Bronchial epithelial cell (primary cell): ENCODE measurements at regions not wholly inside any gene's neighbourhood (a gene's known extent, or its start where the extent isn't known, plus 50 kb on each side); places are given as distances from the start of the nearest gene placed in this dataset.
A peak's percentile ranks its signal among the peaks of the same experiment; 100 is the strongest.

Source experiments
- DNase-seq: peaks from one replicate; pipeline ENCODE4 v3.0.0-alpha.2; 2010; ENCODE audit warnings: low read depth
- FAIRE-seq: peaks from 2 replicates; lab custom pipeline; 2011; peaks lifted over from hg19 to GRCh38; lab: Jason Lieb, UNC
- H3K27me3 ChIP-seq: 2 replicates; pipeline ENCODE4 v1.5.1; 2011; ENCODE audit warnings: low read length; ENCODE audit not compliant: control insufficient read depth, insufficient read depth
- H3K36me3 ChIP-seq: 2 replicates; pipeline ENCODE4 v1.5.1; 2011; ENCODE audit warnings: low read length; ENCODE audit not compliant: control insufficient read depth, insufficient read depth
- H3K4me3 ChIP-seq: 2 replicates; pipeline ENCODE4 v1.5.1; 2011; ENCODE audit warnings: mild to moderate bottlenecking, low read depth, low read length, control low read depth
- TF ChIP-seq, protein P1 (sequence below): IDR thresholded peaks from 2 replicates; pipeline ENCODE4 v1.5.1; 2011; ENCODE audit warnings: mild to moderate bottlenecking, moderate library complexity, low read length, control low read depth, inconsistent platforms; ENCODE audit not compliant: insufficient read depth, severe bottlenecking

DNA sequence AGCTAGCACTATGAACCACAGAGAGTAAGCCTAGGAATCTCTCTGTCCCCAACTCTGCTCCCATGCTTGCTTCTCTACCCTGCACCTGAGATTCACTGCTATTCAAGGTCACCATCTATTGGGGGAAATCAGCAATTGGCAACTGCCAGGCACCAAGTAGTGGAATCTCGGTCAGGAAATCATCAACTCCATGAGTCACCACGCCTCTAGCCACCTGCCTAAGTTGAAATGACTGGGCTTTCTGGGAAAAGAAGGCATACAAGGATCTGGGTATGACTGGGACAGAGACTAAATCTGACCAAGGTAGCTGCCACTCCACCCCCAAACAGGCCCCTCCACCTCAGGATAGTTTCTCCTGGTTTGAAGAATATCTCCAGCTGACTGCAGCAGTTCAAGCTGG, 464.1 kb upstream of the CBLB start:
- DNase-seq, result peak; percentile 55
- Histone ChIP-seq H3K4me3 (no peak overlapping the region), H3K27me3 (no peaks in the 10 kb centered on the region), H3K36me3 (no peaks in the 10 kb centered on the region)
- FAIRE-seq, result no peak
- TF ChIP-seq, protein P1, sequence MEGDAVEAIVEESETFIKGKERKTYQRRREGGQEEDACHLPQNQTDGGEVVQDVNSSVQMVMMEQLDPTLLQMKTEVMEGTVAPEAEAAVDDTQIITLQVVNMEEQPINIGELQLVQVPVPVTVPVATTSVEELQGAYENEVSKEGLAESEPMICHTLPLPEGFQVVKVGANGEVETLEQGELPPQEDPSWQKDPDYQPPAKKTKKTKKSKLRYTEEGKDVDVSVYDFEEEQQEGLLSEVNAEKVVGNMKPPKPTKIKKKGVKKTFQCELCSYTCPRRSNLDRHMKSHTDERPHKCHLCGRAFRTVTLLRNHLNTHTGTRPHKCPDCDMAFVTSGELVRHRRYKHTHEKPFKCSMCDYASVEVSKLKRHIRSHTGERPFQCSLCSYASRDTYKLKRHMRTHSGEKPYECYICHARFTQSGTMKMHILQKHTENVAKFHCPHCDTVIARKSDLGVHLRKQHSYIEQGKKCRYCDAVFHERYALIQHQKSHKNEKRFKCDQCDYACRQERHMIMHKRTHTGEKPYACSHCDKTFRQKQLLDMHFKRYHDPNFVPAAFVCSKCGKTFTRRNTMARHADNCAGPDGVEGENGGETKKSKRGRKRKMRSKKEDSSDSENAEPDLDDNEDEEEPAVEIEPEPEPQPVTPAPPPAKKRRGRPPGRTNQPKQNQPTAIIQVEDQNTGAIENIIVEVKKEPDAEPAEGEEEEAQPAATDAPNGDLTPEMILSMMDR, result no peak

DNA sequence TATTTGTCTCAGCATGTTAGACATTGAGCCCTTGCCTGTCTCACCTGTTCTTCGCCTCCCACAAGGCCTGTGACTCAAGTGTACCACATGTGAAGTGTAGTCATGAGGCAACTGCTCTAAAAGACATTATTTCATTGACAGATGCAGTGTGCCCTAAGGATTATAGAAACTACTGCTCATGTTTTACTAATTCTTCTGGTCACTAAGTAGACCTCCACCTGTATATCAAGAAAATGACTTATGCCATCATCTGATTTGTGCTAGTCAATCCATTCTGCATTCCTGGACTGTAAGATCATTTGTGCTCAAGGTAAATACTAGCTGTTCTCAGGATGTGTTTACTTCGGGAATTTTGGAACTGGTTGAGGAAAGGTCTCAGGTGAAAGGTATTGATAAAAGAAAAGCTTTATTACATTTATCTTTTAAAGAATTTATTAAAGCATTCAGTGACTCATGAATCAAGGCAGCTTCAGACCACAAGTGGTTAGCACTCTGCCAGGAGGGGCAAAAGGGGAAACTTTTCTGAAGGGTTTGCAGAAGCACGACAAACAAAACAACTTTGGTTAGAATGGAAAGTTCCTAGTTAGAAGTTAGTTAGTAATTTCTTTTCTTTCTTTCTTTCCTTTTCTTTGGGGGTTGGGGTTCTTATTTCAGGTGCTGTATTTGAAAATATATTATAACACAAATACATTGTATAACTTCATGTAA, 465.3 kb upstream of the CBLB start:
- no peaks in the 10 kb centered on the region for H3K36me3 ChIP-seq
- FAIRE-seq (no peak), DNase-seq (peak; percentile 92)
- no peak overlapping the region for H3K4me3 ChIP-seq
- TF ChIP-seq, protein P1, result no peak
- no peaks in the 10 kb centered on the region for H3K27me3 ChIP-seq

DNA sequence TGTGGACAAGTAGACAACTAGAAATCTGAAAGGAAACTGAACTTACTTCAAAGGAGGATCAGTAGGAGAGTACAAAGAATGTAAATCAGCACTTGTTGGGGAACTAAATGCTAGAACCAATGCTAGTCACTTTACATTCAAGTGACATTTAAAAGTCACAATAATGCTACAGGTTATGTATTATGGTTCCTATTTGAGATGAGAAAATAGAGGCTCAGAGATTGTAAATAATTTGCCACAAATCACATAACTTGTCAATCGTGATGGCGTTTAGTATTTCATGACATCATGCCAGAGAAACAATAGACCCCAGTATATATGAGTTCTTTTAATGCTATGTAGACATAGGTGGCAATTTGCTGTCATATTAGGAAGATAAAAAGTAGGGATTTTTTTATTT, 467.8 kb upstream of the CBLB start:
- Histone ChIP-seq H3K4me3 (no peak overlapping the region), H3K36me3 (no peaks in the 10 kb centered on the region), H3K27me3 (no peaks in the 10 kb centered on the region)
- TF ChIP-seq, protein P1, result no peak
- DNase-seq (no peak), FAIRE-seq (no peak)

DNA sequence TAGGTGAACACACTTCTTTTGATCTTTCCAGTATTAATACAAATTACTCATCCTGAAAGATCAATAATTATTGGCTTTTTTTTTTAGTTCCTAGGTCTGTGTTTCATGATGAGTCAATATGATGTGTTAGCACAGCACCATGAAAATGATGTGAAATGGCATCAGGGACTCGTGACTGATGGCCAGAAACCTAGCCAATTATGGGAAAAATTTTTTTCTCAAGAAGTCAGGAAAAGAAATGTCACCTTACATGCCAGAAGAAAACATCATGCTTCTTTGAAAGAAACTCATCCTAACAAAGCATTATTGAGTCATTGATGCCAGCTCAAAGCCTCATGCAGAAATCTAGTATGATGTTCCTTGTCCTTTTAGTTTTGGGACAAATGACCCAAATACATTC, 468.3 kb upstream of the CBLB start:
- no peak overlapping the region for H3K4me3 ChIP-seq
- TF ChIP-seq, protein P1, result no peak
- DNase-seq (peak; percentile 12), FAIRE-seq (no peak)
- no peaks in the 10 kb centered on the region for H3K36me3 ChIP-seq
- H3K27me3 ChIP-seq, result no peaks in the 10 kb centered on the region

DNA sequence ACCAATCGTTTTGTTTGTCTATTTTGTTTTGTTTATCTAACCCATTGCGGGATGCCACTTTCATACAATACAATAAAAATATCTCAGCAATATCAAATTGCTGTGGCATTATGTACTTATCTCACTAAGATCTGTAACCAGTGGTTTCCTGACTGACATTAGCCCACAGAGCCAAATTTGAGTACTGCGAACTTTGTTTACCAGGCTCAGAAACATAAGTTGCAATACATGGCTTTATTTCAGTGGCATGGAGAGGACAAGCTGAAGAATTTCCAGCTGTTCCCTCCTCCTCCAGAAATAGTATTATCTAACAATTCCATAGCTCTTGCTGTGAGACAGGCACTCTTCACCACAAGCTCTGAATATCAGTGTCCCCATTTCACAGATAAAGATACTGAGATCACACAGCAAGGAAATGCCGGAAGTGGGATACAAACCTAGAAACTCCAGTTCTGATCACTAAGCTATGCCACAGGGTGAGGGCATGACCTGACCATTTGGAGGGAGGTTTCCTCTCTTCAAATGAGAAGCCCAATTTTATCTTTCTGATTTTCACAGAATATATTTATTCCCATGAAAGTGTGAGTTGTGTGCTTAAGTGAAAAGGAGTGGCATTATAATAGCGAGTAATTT, 469.9 kb upstream of the CBLB start:
- Histone ChIP-seq H3K4me3 (no peak overlapping the region), H3K27me3 (no peaks in the 10 kb centered on the region), H3K36me3 (no peaks in the 10 kb centered on the region)
- FAIRE-seq, result peak; percentile 40
- TF ChIP-seq, protein P1, result no peak
- no peak for DNase-seq

DNA sequence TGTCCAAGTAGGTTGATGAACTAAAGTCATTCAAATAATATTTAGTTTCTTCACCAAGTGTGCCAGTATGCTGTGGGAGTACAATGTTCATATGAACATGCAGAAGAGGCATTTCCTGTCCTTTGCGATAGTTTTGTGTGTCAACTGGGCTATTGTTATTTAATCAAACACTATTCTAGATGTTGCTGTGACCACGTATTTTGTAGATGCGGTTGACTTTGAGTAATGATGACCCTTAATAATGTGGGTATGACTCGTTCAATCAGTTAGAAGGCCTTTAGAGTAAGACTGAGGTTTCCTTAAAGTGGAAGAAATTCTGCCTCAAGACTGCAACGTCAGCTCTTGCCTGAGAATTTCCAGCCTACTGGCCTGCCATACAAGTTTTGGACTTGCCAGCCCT, 470.7 kb upstream of the CBLB start:
- DNase-seq (peak; percentile 41), FAIRE-seq (no peak)
- TF ChIP-seq, protein P1, result no peak
- Histone ChIP-seq H3K36me3 (no peaks in the 10 kb centered on the region), H3K4me3 (no peak overlapping the region), H3K27me3 (no peaks in the 10 kb centered on the region)
